ENCODE measurements at regions not wholly inside any gene's neighbourhood (a gene's known extent, or its start where the extent isn't known, plus 50 kb on each side); places are given as distances from the start of the nearest gene placed in this dataset.

DNA sequence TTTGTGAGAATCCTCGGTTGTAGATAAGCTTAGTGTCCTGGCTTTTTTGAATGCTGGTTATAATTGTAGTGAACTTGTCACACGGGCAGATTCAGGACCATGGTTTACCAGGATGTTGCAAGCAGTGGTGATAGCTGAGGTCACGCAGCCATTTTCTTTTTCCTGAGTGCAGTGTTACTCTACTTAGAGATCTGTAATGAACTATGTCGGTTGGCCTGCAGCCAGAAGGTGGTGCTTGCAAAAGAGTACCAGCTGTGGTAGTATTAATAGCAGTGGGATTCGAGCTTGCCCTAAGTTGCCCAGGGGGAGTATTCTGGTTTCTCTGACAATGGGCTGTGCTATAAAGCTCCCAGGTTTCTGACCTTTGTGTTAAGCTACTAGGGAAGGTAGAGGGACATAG is 368.9 kb downstream of the SLITRK2 start:
- Histone ChIP-seq H3K27ac (no peak overlapping the region), H3K9ac (ENCODE audit: low read depth in 2 of 2, low read length in 2 of 2) (no peak overlapping the region), H3K9me3 (no peaks in the 10 kb centered on the region), H3K4me1 (no peaks in the 10 kb centered on the region), H3K36me3 (no peaks in the 10 kb centered on the region), H3K4me3 (no peak overlapping the region), H3K27me3 (no peaks in the 10 kb centered on the region)
- TF ChIP-seq CTCF (IDR thresholded peaks at IDR 0.05), result no peak
- DNase-seq, result no peak
- intact Hi-C loops (cut with DNase I), result no loop called here

GRCh38 chrX:146189371-146189770 is 371.7 kb downstream of the SLITRK2 start:
- DNase-seq, result no peak
- Histone ChIP-seq H3K9ac (ENCODE audit: low read depth in 2 of 2, low read length in 2 of 2) (no peak overlapping the region), H3K9me3 (no peaks in the 10 kb centered on the region), H3K27me3 (no peaks in the 10 kb centered on the region), H3K27ac (no peak overlapping the region), H3K4me1 (no peaks in the 10 kb centered on the region), H3K36me3 (no peaks in the 10 kb centered on the region), H3K4me3 (no peak overlapping the region)
- intact Hi-C loops (cut with DNase I), result no loop called here
- no peak for TF ChIP-seq CTCF (IDR thresholded peaks at IDR 0.05)

DNA sequence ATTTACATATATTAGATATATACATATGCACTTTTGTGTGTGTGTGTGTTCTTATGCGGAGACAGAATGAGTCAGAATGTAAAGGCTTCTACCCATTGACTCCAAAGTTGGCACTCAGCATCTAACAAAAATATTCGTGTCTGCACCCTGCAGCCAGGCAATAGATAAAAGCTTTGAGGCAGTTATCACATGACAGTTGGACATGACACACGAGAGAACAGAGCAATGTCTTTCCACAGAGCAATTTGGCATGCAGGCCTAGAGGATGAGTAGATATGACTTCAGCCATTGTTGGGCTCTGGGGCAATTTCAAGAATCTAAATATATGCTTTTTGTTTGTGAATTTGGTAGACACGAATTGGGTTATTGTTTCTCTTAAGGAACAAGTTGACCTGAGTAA is 391.2 kb downstream of the SLITRK2 start:
- Histone ChIP-seq H3K4me3 (no peak overlapping the region), H3K9me3 (no peaks in the 10 kb centered on the region), H3K4me1 (no peaks in the 10 kb centered on the region), H3K27me3 (no peaks in the 10 kb centered on the region), H3K36me3 (no peaks in the 10 kb centered on the region), H3K27ac (no peak overlapping the region), H3K9ac (ENCODE audit: low read depth in 2 of 2, low read length in 2 of 2) (no peak overlapping the region)
- TF ChIP-seq CTCF (IDR thresholded peaks at IDR 0.05), result no peak
- no peak for DNase-seq
- intact Hi-C loops (cut with DNase I), result no loop called here

- DNase-seq, result no peak
- no peaks in the 10 kb centered on the region for H3K36me3 ChIP-seq
Measured at GRCh38 chrX:146224442-146224841, 406.8 kb downstream of the SLITRK2 start.

GRCh38 chrX:146238173-146238572 is 420.5 kb downstream of the SLITRK2 start:
- no peak for TF ChIP-seq CTCF (IDR thresholded peaks at IDR 0.05)
- Histone ChIP-seq H3K4me1 (no peaks in the 10 kb centered on the region), H3K27ac (no peak overlapping the region), H3K36me3 (no peaks in the 10 kb centered on the region), H3K9ac (ENCODE audit: low read depth in 2 of 2, low read length in 2 of 2) (no peak overlapping the region), H3K27me3 (no peaks in the 10 kb centered on the region), H3K9me3 (no peaks in the 10 kb centered on the region), H3K4me3 (no peak overlapping the region)
- intact Hi-C loops (cut with DNase I), result no loop called here
- DNase-seq, result no peak

More at GRCh38 chrX:146224442-146224841, 406.8 kb downstream of the SLITRK2 start:
- Histone ChIP-seq H3K27ac (no peak overlapping the region), H3K27me3 (no peaks in the 10 kb centered on the region), H3K9me3 (no peaks in the 10 kb centered on the region), H3K4me1 (no peaks in the 10 kb centered on the region), H3K4me3 (no peak overlapping the region), H3K9ac (ENCODE audit: low read depth in 2 of 2, low read length in 2 of 2) (no peak overlapping the region)
- TF ChIP-seq CTCF (IDR thresholded peaks at IDR 0.05), result no peak
- intact Hi-C loops (cut with DNase I), result no loop called here

GRCh38 chrX:146241902-146242301 is 424.3 kb downstream of the SLITRK2 start:
- intact Hi-C loops (cut with DNase I), result no loop called here

More at GRCh38 chrX:146241902-146242301, 424.3 kb downstream of the SLITRK2 start:
- Histone ChIP-seq H3K4me1 (no peaks in the 10 kb centered on the region), H3K27me3 (no peaks in the 10 kb centered on the region), H3K4me3 (no peak overlapping the region), H3K36me3 (no peaks in the 10 kb centered on the region), H3K27ac (no peak overlapping the region), H3K9me3 (no peaks in the 10 kb centered on the region), H3K9ac (ENCODE audit: low read depth in 2 of 2, low read length in 2 of 2) (no peak overlapping the region)
- DNase-seq, result no peak
- TF ChIP-seq CTCF (IDR thresholded peaks at IDR 0.05), result no peak
